PFSK-1 (cell line): ENCODE measurements at regions not wholly inside any gene's neighbourhood (a gene's known extent, or its start where the extent isn't known, plus 50 kb on each side); places are given as distances from the start of the nearest gene placed in this dataset.

Experiments
- FOXP2 ChIP-seq: optimal IDR thresholded peaks from 2 replicates; pipeline ENCODE3; 2011; ENCODE audit warnings: borderline replicate concordance, control low read depth, inconsistent platforms; ENCODE audit not compliant: insufficient read depth; ENCODE audit errors: extremely low read length, extremely low read depth
- POLR2AphosphoS5 ChIP-seq: IDR thresholded peaks from 2 replicates; pipeline ENCODE4 v1.6.1; 2012; ENCODE audit warnings: low read depth, mild to moderate bottlenecking, control low read depth, low read length, moderate library complexity
- SIN3A ChIP-seq: IDR thresholded peaks from 2 replicates; pipeline ENCODE4 v1.6.1; 2012; ENCODE audit warnings: mild to moderate bottlenecking, low read length, moderate library complexity, borderline replicate concordance; ENCODE audit not compliant: insufficient read depth
- TAF1 ChIP-seq: IDR thresholded peaks from 2 replicates; pipeline ENCODE4 v1.6.1; 2012; ENCODE audit warnings: low read length, control low read depth, borderline replicate concordance; ENCODE audit not compliant: insufficient read depth
- TF ChIP-seq, protein P1 (sequence below), 2 experiments: IDR thresholded peaks; 2 replicates each; pipeline versions ENCODE4 v1.6.1 to v1.8.0; 2011 to 2012; ENCODE audit warnings: low read depth in 2 of 2, low read length in 2 of 2, control low read depth in 1 of 2, inconsistent platforms in 1 of 2, mild to moderate bottlenecking in 1 of 2, moderate library complexity in 1 of 2; ENCODE audit not compliant: insufficient read depth in 1 of 2

GRCh38 chr13:47639738-47640447, 361.2 kb downstream of the SUCLA2 start:
- TF ChIP-seq FOXP2 (no peak), SIN3A (no peak), TAF1 (no peak), POLR2AphosphoS5 (no peak)
- TF ChIP-seq, protein P1, sequence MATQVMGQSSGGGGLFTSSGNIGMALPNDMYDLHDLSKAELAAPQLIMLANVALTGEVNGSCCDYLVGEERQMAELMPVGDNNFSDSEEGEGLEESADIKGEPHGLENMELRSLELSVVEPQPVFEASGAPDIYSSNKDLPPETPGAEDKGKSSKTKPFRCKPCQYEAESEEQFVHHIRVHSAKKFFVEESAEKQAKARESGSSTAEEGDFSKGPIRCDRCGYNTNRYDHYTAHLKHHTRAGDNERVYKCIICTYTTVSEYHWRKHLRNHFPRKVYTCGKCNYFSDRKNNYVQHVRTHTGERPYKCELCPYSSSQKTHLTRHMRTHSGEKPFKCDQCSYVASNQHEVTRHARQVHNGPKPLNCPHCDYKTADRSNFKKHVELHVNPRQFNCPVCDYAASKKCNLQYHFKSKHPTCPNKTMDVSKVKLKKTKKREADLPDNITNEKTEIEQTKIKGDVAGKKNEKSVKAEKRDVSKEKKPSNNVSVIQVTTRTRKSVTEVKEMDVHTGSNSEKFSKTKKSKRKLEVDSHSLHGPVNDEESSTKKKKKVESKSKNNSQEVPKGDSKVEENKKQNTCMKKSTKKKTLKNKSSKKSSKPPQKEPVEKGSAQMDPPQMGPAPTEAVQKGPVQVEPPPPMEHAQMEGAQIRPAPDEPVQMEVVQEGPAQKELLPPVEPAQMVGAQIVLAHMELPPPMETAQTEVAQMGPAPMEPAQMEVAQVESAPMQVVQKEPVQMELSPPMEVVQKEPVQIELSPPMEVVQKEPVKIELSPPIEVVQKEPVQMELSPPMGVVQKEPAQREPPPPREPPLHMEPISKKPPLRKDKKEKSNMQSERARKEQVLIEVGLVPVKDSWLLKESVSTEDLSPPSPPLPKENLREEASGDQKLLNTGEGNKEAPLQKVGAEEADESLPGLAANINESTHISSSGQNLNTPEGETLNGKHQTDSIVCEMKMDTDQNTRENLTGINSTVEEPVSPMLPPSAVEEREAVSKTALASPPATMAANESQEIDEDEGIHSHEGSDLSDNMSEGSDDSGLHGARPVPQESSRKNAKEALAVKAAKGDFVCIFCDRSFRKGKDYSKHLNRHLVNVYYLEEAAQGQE (IDR thresholded peaks at IDR 0.05; ENCODE audit: insufficient read depth in 1 of 2, low read depth in 2 of 2, low read length in 2 of 2) = no peak

GRCh38 chr13:47638627-47639026, 362.4 kb downstream of the SUCLA2 start:
- TF ChIP-seq FOXP2 (no peak), POLR2AphosphoS5 (no peak)
- TF ChIP-seq, protein P1 (IDR thresholded peaks at IDR 0.05; ENCODE audit: insufficient read depth in 1 of 2, low read depth in 2 of 2, low read length in 2 of 2) = no peak

DNA sequence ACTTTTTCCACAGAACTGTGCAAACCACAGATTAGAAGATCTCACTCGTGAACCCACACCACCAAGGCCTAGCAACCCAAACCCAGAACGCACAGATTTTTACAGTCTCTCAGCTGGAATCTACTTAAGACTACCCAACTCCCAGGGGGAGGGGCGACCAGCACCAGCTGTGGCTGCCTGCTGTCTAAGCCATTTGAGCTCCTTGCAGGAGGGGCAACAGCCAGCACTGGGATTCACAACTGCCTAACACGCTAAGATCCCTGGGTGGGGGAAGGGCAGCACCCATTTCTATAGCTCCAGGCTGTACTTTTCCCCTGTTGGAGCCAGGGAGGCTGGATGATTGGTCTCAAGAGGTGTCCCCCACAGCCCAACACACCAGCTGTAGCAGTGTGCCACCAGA, 368.8 kb downstream of the SUCLA2 start:
- TF ChIP-seq, protein P1 (IDR thresholded peaks at IDR 0.05; ENCODE audit: insufficient read depth in 1 of 2, low read depth in 2 of 2, low read length in 2 of 2) = no peak
- TF ChIP-seq TAF1 = no peak
- TF ChIP-seq POLR2AphosphoS5 = no peak
- TF ChIP-seq FOXP2 = no peak
- TF ChIP-seq SIN3A = no peak

GRCh38 chr13:47628666-47629065, 372.4 kb downstream of the SUCLA2 start:
- TF ChIP-seq SIN3A (no peak), FOXP2 (no peak), POLR2AphosphoS5 (no peak), TAF1 (no peak)
- TF ChIP-seq, protein P1 (IDR thresholded peaks at IDR 0.05; ENCODE audit: insufficient read depth in 1 of 2, low read depth in 2 of 2, low read length in 2 of 2) = no peak
